H1 (cell line): ENCODE measurements at regions not wholly inside any gene's neighbourhood (a gene's known extent, or its start where the extent isn't known, plus 50 kb on each side); places are given as distances from the start of the nearest gene placed in this dataset.

Source experiments
- CTCF ChIA-PET: fragments of 300-600 bp; sonication (Branson Sonifier 250); formaldehyde crosslinking; loops from one replicate; lab custom pipeline; 2021; ENCODE audit not compliant: partially characterized antibody; lab: Charles Lee
- POLR2A ChIA-PET: fragments of 300-600 bp; sonication (Branson Sonifier 250); formaldehyde crosslinking; loops from one replicate; lab custom pipeline; 2021; ENCODE audit warnings: inconsistent platforms; ENCODE audit not compliant: partially characterized antibody; lab: Charles Lee
- DNase-seq, 2 experiments: peaks; one replicate each; pipeline versions ENCODE4 v3.0.0 to v3.0.0-alpha.2; 2010 to 2022; ENCODE audit warnings: low spot score in 2 of 2, low read depth in 1 of 2, mixed read lengths in 1 of 2
- FAIRE-seq: peaks from 2 replicates; lab custom pipeline; 2011; peaks lifted over from hg19 to GRCh38; lab: Jason Lieb, UNC
- H2AFZ ChIP-seq: 2 replicates; pipeline ENCODE4 v1.8.1; 2012; ENCODE audit warnings: low read length, inconsistent platforms
- H2AK5ac ChIP-seq: 2 replicates; pipeline ENCODE4 v1.6.1; 2013; ENCODE audit warnings: low read depth, low read length
- H2BK120ac ChIP-seq: replicated peaks from 2 replicates; pipeline ENCODE3; 2013; ENCODE audit warnings: low read depth, low read length, inconsistent platforms
- H2BK12ac ChIP-seq: 2 replicates; pipeline ENCODE4 v1.6.1; 2013; ENCODE audit warnings: low read depth, low read length
- H2BK15ac ChIP-seq: 2 replicates; pipeline ENCODE4 v1.6.1; 2013; ENCODE audit warnings: low read length
- H2BK20ac ChIP-seq: 2 replicates; pipeline ENCODE4 v1.6.1; 2013; ENCODE audit warnings: low read length
- H2BK5ac ChIP-seq: 2 replicates; pipeline ENCODE4 v1.6.1; 2013; ENCODE audit warnings: low read depth, low read length
- H3K14ac ChIP-seq: 2 replicates; pipeline ENCODE4 v1.6.1; 2013; ENCODE audit warnings: inconsistent platforms; ENCODE audit not compliant: insufficient read length
- H3K18ac ChIP-seq: 2 replicates; pipeline ENCODE4 v1.6.1; 2013; ENCODE audit warnings: low read length; ENCODE audit errors: extremely low read depth
- H3K23ac ChIP-seq: 2 replicates; pipeline ENCODE4 v1.6.1; 2013; ENCODE audit warnings: inconsistent platforms; ENCODE audit not compliant: insufficient read length
- H3K23me2 ChIP-seq: 2 replicates; pipeline ENCODE4 v1.6.1; 2013; ENCODE audit warnings: low read depth, low read length
- H3K27ac ChIP-seq: 2 replicates; pipeline ENCODE4 v1.6.1; 2011; ENCODE audit warnings: low read depth, low read length, inconsistent platforms
- H3K27me3 ChIP-seq, 4 experiments: replicated peaks in 1 of 4; 1 replicate in 1 of 4; 2 replicates in 3 of 4; pipeline versions ENCODE4 v1.6.1 to v1.8.1; 2011 to 2013; ENCODE audit warnings: low read length in 3 of 4, mild to moderate bottlenecking in 3 of 4, inconsistent platforms in 2 of 4, mixed read lengths in 2 of 4, moderate library complexity in 1 of 4; ENCODE audit not compliant: control insufficient read depth in 3 of 4, insufficient read depth in 3 of 4; ENCODE audit errors: extremely low read depth in 1 of 4
- H3K36me3 ChIP-seq, 4 experiments: 2 replicates each; pipeline versions ENCODE4 v1.6.1 to v1.8.1; 2011 to 2013; ENCODE audit warnings: mild to moderate bottlenecking in 4 of 4, low read length in 3 of 4, moderate library complexity in 2 of 4, control low read depth in 1 of 4, inconsistent platforms in 1 of 4; ENCODE audit not compliant: insufficient read depth in 4 of 4, control insufficient read depth in 2 of 4
- H3K4ac ChIP-seq: replicated peaks from 2 replicates; pipeline ENCODE3; 2013; ENCODE audit warnings: low read length, low read depth, mixed read lengths, inconsistent platforms; ENCODE audit not compliant: insufficient read length
- H3K4me1 ChIP-seq, 4 experiments: replicated peaks in 1 of 4; 1 replicate in 1 of 4; 2 replicates in 3 of 4; pipeline versions ENCODE4 v1.6.1 to v1.8.1; 2011 to 2013; ENCODE audit warnings: low read length in 3 of 4, inconsistent platforms in 2 of 4, mixed read lengths in 1 of 4; ENCODE audit not compliant: insufficient read depth in 4 of 4, control insufficient read depth in 3 of 4
- H3K4me2 ChIP-seq, 2 experiments: 2 replicates each; pipeline versions ENCODE4 v1.6.1 to v1.8.1; 2011 to 2013; ENCODE audit warnings: low read depth in 2 of 2, low read length in 2 of 2, control low read depth in 1 of 2, inconsistent platforms in 1 of 2, mild to moderate bottlenecking in 1 of 2; ENCODE audit not compliant: insufficient read depth in 1 of 2
- H3K4me3 ChIP-seq, 4 experiments: fragments of 200-600, 300-600 bp in 1 of 4; sonication (generic), shearing (Covaris generic), sonication (Bioruptor Twin) in 1 of 4; 2 replicates each; pipeline versions ENCODE4 v1.5.1 to v1.8.1; 2011 to 2016; ENCODE audit warnings: low read length in 4 of 4, low read depth in 3 of 4, control low read depth in 2 of 4, inconsistent platforms in 2 of 4, mild to moderate bottlenecking in 2 of 4, mixed read lengths in 1 of 4, moderate library complexity in 1 of 4; ENCODE audit not compliant: insufficient read depth in 2 of 4; ENCODE audit errors: extremely low read depth in 1 of 4
- H3K56ac ChIP-seq: replicated peaks from 2 replicates; pipeline ENCODE3; 2013; ENCODE audit warnings: low read depth, mild to moderate bottlenecking, mixed read lengths, low read length, inconsistent platforms; ENCODE audit not compliant: insufficient read length
- H3K79me1 ChIP-seq: 2 replicates; pipeline ENCODE4 v1.6.1; 2013; ENCODE audit warnings: low read depth, low read length, control low read depth
- H3K79me2 ChIP-seq, 2 experiments: 2 replicates each; pipeline versions ENCODE4 v1.6.1 to v1.8.1; 2012 to 2013; ENCODE audit warnings: low read length in 2 of 2, mild to moderate bottlenecking in 2 of 2, inconsistent platforms in 1 of 2; ENCODE audit not compliant: insufficient read depth in 2 of 2, control insufficient read depth in 1 of 2
- H3K9ac ChIP-seq, 4 experiments: replicated peaks in 1 of 4; 1 replicate in 1 of 4; 2 replicates in 3 of 4; pipeline versions ENCODE4 v1.6.1 to v1.8.1; 2011 to 2013; ENCODE audit warnings: low read depth in 3 of 4, low read length in 3 of 4, control low read depth in 2 of 4, mild to moderate bottlenecking in 2 of 4, moderate library complexity in 2 of 4, inconsistent platforms in 1 of 4; ENCODE audit errors: extremely low read depth in 1 of 4
- H3K9me3 ChIP-seq, 2 experiments: 2 replicates each; pipeline versions ENCODE4 v1.6.1 to v1.8.1; 2012 to 2013; ENCODE audit warnings: mild to moderate bottlenecking in 2 of 2, moderate library complexity in 2 of 2, control low read depth in 1 of 2, inconsistent platforms in 1 of 2, low read depth in 1 of 2, low read length in 1 of 2, mixed read lengths in 1 of 2; ENCODE audit not compliant: insufficient read depth in 2 of 2
- H4K20me1 ChIP-seq, 2 experiments: replicated peaks in 1 of 2; 2 replicates each; pipeline versions ENCODE3 to v1.8.1; 2011 to 2013; ENCODE audit warnings: inconsistent platforms in 2 of 2, low read length in 2 of 2, mild to moderate bottlenecking in 1 of 2; ENCODE audit not compliant: insufficient read depth in 2 of 2, control insufficient read depth in 1 of 2
- H4K5ac ChIP-seq: 2 replicates; pipeline ENCODE4 v1.6.1; 2013; ENCODE audit warnings: low read length, low read depth, mixed read lengths, inconsistent platforms; ENCODE audit not compliant: insufficient read length
- H4K8ac ChIP-seq: 2 replicates; pipeline ENCODE4 v1.8.0; 2013; ENCODE audit warnings: mild to moderate bottlenecking, moderate library complexity, low read length, inconsistent platforms; ENCODE audit not compliant: insufficient read depth; ENCODE audit errors: extremely low read depth
- H4K91ac ChIP-seq: replicated peaks from 2 replicates; pipeline ENCODE3; 2013; ENCODE audit warnings: low read length, mixed read lengths, inconsistent platforms; ENCODE audit not compliant: insufficient read length
- BCL11A ChIP-seq, 2 experiments: IDR thresholded peaks; one replicate each; pipeline ENCODE4 v1.6.1; 2011; ENCODE audit warnings: low read depth in 2 of 2, low read length in 2 of 2, mild to moderate bottlenecking in 2 of 2
- KDM5A ChIP-seq: fragments of 200-600 bp; IDR thresholded peaks from 2 replicates; pipeline ENCODE4 v1.7.1; 2012; ENCODE audit warnings: mild to moderate bottlenecking, low read length, inconsistent platforms, mixed read lengths
- MAFK ChIP-seq: IDR thresholded peaks from 2 replicates; pipeline ENCODE4 v1.6.1; 2012; ENCODE audit warnings: low read depth, mild to moderate bottlenecking, improper control_type of control experiment, low read length
- PHF8 ChIP-seq: fragments of 200-600 bp; sonication (generic); conservative IDR thresholded peaks from 2 replicates; pipeline ENCODE4 v1.7.1; 2012; ENCODE audit warnings: low read depth, mild to moderate bottlenecking, inconsistent platforms, low read length, moderate library complexity
- SIRT6 ChIP-seq: IDR thresholded peaks from one replicate; pipeline ENCODE4 v1.7.1; 2012; ENCODE audit warnings: low read length, inconsistent platforms
- SP2 ChIP-seq: IDR thresholded peaks from 2 replicates; pipeline ENCODE4 v1.6.1; 2012; ENCODE audit warnings: mild to moderate bottlenecking, low read length, inconsistent platforms
- SRF ChIP-seq: IDR thresholded peaks from 2 replicates; pipeline ENCODE4 v1.6.1; 2011; ENCODE audit warnings: mild to moderate bottlenecking, low read depth, low read length, moderate library complexity
- WGBS, 2 experiments: shearing (Covaris generic) in 1 of 2; methylation state at CpG; one replicate each; pipeline versions ENCODE4 v1.1.6 to v1.1.7; 2013 to 2015; ENCODE audit warnings: low lambda C conversion rate in 2 of 2, mixed read lengths in 2 of 2, inconsistent platforms in 1 of 2, low coverage in 1 of 2, missing lambda C conversion rate in 1 of 2; ENCODE audit not compliant: insufficient replicate concordance in 2 of 2, insufficient coverage in 1 of 2, insufficient read length in 1 of 2; ENCODE audit errors: extremely low coverage in 1 of 2, missing lambda C conversion rate in 1 of 2; 5-methylcytosine and 5-hydroxymethylcytosine counted together

DNA sequence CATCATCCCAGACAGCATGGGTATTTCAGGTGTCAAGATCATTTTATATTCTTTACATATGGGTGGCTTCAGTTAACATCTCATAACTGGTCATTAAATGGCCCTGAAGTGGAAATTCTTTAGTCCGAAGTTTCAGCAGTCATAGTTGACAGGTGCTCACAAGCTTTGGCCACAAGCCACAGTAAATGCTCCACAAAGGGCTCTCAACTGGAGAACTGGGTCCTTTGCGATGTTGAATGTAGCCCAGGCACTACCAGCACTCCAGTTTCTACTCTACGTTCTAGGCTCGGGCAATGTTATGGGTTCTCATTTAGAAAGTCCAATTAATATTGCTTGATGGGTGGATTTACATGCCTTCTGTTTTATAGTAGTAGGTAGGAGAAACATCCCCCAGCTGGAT lies 206.3 kb downstream of the CWF19L2 start:
- Histone ChIP-seq H3K27me3 (no peaks in the 10 kb centered on the region), H2AK5ac (no peak overlapping the region), H3K56ac (no peak overlapping the region)

More for the DNA sequence above, 206.3 kb downstream of the CWF19L2 start:
- Histone ChIP-seq H3K36me3 (no peaks in the 10 kb centered on the region), H3K4me2 (no peak overlapping the region), H3K4me1 (peaks cover 0 to 3% (median 0%) of the 10 kb centered on the region in 4 experiments; a peak in 1 of 7 replicates), H3K9ac (no peak overlapping the region), H4K8ac (no peak overlapping the region), H3K23ac (no peak overlapping the region), H3K79me1 (no peaks in the 10 kb centered on the region), H2BK12ac (no peak overlapping the region), H2BK15ac (no peak overlapping the region), H3K4ac (no peak overlapping the region), H3K79me2 (no peaks in the 10 kb centered on the region), H3K4me3 (no peak overlapping the region), H4K20me1 (no peaks in the 10 kb centered on the region), H2BK120ac (no peak overlapping the region), H3K18ac (no peak overlapping the region), H3K27ac (no peak overlapping the region), H2AFZ (no peak overlapping the region), H2BK20ac (no peak overlapping the region), H2BK5ac (no peak overlapping the region), H3K23me2 (no peaks in the 10 kb centered on the region), H3K14ac (no peak overlapping the region), H3K9me3 (no peaks in the 10 kb centered on the region), H4K5ac (no peak overlapping the region), H4K91ac (no peak overlapping the region)
- TF ChIP-seq SRF (no peak), SP2 (no peak), KDM5A (no peak), BCL11A (IDR thresholded peaks at IDR 0.05; ENCODE audit: low read depth in 2 of 2, low read length in 2 of 2) (no peak), SIRT6 (no peak), PHF8 (no peak), MAFK (no peak)
- POLR2A ChIA-PET: no interaction called here
- CTCF ChIA-PET: interaction anchor here (1.7 kb wide), 1 partner anchor 10 kb away, joined by 3 read pairs; no protein-coding TSS in a partner anchor
- FAIRE-seq: no peak
- WGBS, 2 experiments: 90% methylated on average over 4 of the region's 4 CpGs; no CpG with 5 or more reads in 1 of the 2 experiments
- no peak for DNase-seq
